ENCODE measurements at regions not wholly inside any gene's neighbourhood (a gene's known extent, or its start where the extent isn't known, plus 50 kb on each side); places are given as distances from the start of the nearest gene placed in this dataset.

DNA sequence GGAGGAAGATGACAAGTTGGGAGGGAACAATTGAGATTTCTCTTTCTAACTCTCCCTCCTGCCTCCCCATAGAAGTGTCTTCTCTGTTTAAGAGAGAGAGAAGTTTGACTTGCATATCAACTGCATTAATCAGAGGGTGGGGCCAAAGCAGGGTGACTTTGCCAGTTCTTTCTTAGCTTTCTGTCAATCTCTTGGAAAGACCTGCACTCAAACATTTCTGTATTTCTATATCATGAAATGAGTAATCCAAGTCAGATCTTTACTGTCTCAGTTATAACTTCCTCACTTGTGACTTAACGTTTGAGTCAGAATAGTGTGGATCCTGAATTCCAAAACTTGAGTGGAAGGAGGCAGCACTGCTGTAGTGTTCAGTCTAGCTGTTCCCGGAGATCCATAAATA, 180.8 kb upstream of the KCNK2 start:
- DNase-seq: peak; percentile 78
- Histone ChIP-seq H2BK15ac (ENCODE audit: low read depth, low read length) (0 out of 3 replicates have a peak overlapping the region, but pooled peaks have one; percentile 16), H3K14ac (replicated peaks; ENCODE audit: low read depth, low read length) (peak overlapping the region; percentile 4), H3K79me1 (ENCODE audit: low read depth in 1 of 2, low read length in 2 of 2) (no peaks in the 10 kb centered on the region), H3K27me3 (ENCODE audit: control insufficient read depth, insufficient read depth, low read length) (no peaks in the 10 kb centered on the region), H3K4me1 (ENCODE audit: control insufficient read depth, insufficient read depth, low read length) (peaks cover 7% of the 10 kb centered on the region; the same call in 1 of the 2 replicates), H4K8ac (ENCODE audit: low read depth in 2 of 2, low read length in 2 of 2) (peak overlapping the region; percentile 3 to 54; a peak in 2 of 4 replicates), H3K18ac (ENCODE audit: low read depth, low read length) (peak overlapping the region; percentile 83; the same call in 1 of the 2 replicates), H3K23ac (ENCODE audit: low read depth, low read length) (0 out of 2 replicates have a peak overlapping the region, but pooled peaks have one; percentile 0), H3K4me3 (ENCODE audit: insufficient read depth, low read depth, low read length) (no peak overlapping the region), H3K27ac (ENCODE audit: insufficient read depth, low read length) (no peak overlapping the region), H3K4me2 (ENCODE audit: low read depth, low read length) (peak overlapping the region; percentile 16; the same call in 1 of the 2 replicates), H4K91ac (ENCODE audit: insufficient read depth, low read depth, low read length) (peak overlapping the region; percentile 16; the same call in 1 of the 2 replicates), H3K36me3 (ENCODE audit: control insufficient read depth, insufficient read depth, low read length) (no peaks in the 10 kb centered on the region), H2BK5ac (ENCODE audit: low read depth, low read length, poor library complexity, severe bottlenecking) (peak overlapping the region; percentile 78), H2BK120ac (ENCODE audit: low read depth, low read length) (peak overlapping the region; percentile 53), H2BK20ac (ENCODE audit: low read depth, low read length) (peak overlapping the region; percentile 79), H4K5ac (ENCODE audit: low read depth, low read length) (peak overlapping the region; percentile 74; the same call in 1 of the 2 replicates), H2AK5ac (ENCODE audit: low read depth, low read length) (peak overlapping the region; percentile 74; the same call in 1 of the 2 replicates), H3K9me3 (ENCODE audit: control insufficient read depth, insufficient read depth, low read length) (no peaks in the 10 kb centered on the region), H3K9ac (ENCODE audit: low read depth, low read length) (no peak overlapping the region), H3K4ac (ENCODE audit: low read depth, low read length) (peak overlapping the region; percentile 19; the same call in 1 of the 2 replicates), H4K20me1 (ENCODE audit: insufficient read depth, low read length) (no peaks in the 10 kb centered on the region), H2AK9ac (replicated peaks; ENCODE audit: low read depth, low read length, poor library complexity) (no peak overlapping the region), H3K56ac (ENCODE audit: extremely low read depth, insufficient read depth, low read length) (peak overlapping the region; percentile 13; the same call in 1 of the 2 replicates), H2AFZ (replicated peaks; ENCODE audit: low read length, poor library complexity) (no peak overlapping the region), H3K9me1 (ENCODE audit: insufficient read depth, low read length) (no peaks in the 10 kb centered on the region)
- dilution Hi-C loops (cut with HindIII; ENCODE audit: low sequenced_read_pairs, unreplicated experiment) (no loop called here), intact Hi-C loops (cut with micrococcal nuclease) (loop anchor here (5.0 kb wide), 1 partner anchor 109 kb away; no protein-coding TSS in a partner anchor), in situ Hi-C loops (cut with MboI; ENCODE audit: low sequenced_read_pairs) (no loop called here)
- peak; percentile 69 for ATAC-seq (ENCODE audit: low read depth)
- WGBS, 2 experiments (ENCODE audit: extremely low coverage in 2 of 2, insufficient read length in 1 of 2): no CpG with 5 or more reads among the region's 2 CpGs
- no TSS peak for BruUV-seq (replicated peaks)
- TF ChIP-seq SMC3 (IDR thresholded peaks at IDR 0.05; ENCODE audit: low read depth, low read length): no peak
- TF ChIP-seq, protein P1, sequence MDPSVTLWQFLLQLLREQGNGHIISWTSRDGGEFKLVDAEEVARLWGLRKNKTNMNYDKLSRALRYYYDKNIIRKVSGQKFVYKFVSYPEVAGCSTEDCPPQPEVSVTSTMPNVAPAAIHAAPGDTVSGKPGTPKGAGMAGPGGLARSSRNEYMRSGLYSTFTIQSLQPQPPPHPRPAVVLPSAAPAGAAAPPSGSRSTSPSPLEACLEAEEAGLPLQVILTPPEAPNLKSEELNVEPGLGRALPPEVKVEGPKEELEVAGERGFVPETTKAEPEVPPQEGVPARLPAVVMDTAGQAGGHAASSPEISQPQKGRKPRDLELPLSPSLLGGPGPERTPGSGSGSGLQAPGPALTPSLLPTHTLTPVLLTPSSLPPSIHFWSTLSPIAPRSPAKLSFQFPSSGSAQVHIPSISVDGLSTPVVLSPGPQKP (IDR thresholded peaks at IDR 0.05; ENCODE audit: borderline replicate concordance, low read depth, low read length): no peak
- TF ChIP-seq POLR2A (IDR thresholded peaks at IDR 0.05; ENCODE audit: low read depth, low read length): no peak
- TF ChIP-seq CHD1 (IDR thresholded peaks at IDR 0.05; ENCODE audit: low read depth, low read length): no peak
- ChIA-PET POLR2A (ENCODE audit: unreplicated experiment) (no interaction called here), CTCF (interaction anchor here (1.0 kb wide), 1 partner anchor 8 kb away, joined by 6 read pairs; no protein-coding TSS in a partner anchor)

All from IMR-90 (cell line).